Epithelial cell of esophagus (primary cell): ENCODE measurements at regions not wholly inside any gene's neighbourhood (a gene's known extent, or its start where the extent isn't known, plus 50 kb on each side); places are given as distances from the start of the nearest gene placed in this dataset.
"Not testable (repeated sequence)": the region's sequence is repeated elsewhere in the genome, so short reads cannot be mapped to it uniquely, and the experiment has no call there.

Experiments
- DNase-seq: peaks from one replicate; pipeline ENCODE4 v3.0.0; 2010; ENCODE audit warnings: low read depth
- H3K4me3 ChIP-seq: 2 replicates; pipeline ENCODE4 v1.5.1; 2011; ENCODE audit warnings: mild to moderate bottlenecking, low read length, control low read depth
- CTCF ChIP-seq: IDR thresholded peaks from 2 replicates; pipeline ENCODE4 v1.5.1; 2011; ENCODE audit warnings: low read depth, mild to moderate bottlenecking, low read length, control low read depth, inconsistent platforms; ENCODE audit not compliant: insufficient read depth; ENCODE audit errors: missing control alignments

- DNase-seq, result no peak
- TF ChIP-seq CTCF, result no peak
- no peak overlapping the region for H3K4me3 ChIP-seq
These were observed 65.5 kb downstream of the CYCS start for GRCh38 chr7:25059576-25059975.

- TF ChIP-seq CTCF, result no peak
- DNase-seq, result no peak
These were observed 68.7 kb downstream of the CYCS start for GRCh38 chr7:25056368-25056767.

GRCh38 chr7:25055520-25056220, 69.4 kb downstream of the CYCS start:
- no peak overlapping the region for H3K4me3 ChIP-seq
- no peak for DNase-seq
- TF ChIP-seq CTCF, result no peak

More at GRCh38 chr7:25056368-25056767, 68.7 kb downstream of the CYCS start:
- no peak overlapping the region for H3K4me3 ChIP-seq

GRCh38 chr7:25054819-25055519, 70.1 kb downstream of the CYCS start:
- H3K4me3 ChIP-seq, result no peak overlapping the region
- TF ChIP-seq CTCF, result no peak
- DNase-seq, result peak; percentile 48

GRCh38 chr7:25050223-25050622, 70.2 kb upstream of the OSBPL3 start:
- DNase-seq, result no peak
- no peak overlapping the region for H3K4me3 ChIP-seq
- TF ChIP-seq CTCF, result no peak

- no peak for TF ChIP-seq CTCF
- no peak overlapping the region for H3K4me3 ChIP-seq
- no peak for DNase-seq
These were observed 68.5 kb upstream of the OSBPL3 start for GRCh38 chr7:25048444-25048834.

- not testable (repeated sequence) for DNase-seq, H3K4me3 ChIP-seq
These were observed 67.8 kb upstream of the OSBPL3 start for GRCh38 chr7:25047571-25048443.
